SW480 (cell line): ENCODE measurements at regions not wholly inside any gene's neighbourhood (a gene's known extent, or its start where the extent isn't known, plus 50 kb on each side); places are given as distances from the start of the nearest gene placed in this dataset.

Experiments
- DNase-seq: peaks from one replicate; pipeline ENCODE4 v3.0.0-alpha.2; 2016; ENCODE audit warnings: low spot score

DNA sequence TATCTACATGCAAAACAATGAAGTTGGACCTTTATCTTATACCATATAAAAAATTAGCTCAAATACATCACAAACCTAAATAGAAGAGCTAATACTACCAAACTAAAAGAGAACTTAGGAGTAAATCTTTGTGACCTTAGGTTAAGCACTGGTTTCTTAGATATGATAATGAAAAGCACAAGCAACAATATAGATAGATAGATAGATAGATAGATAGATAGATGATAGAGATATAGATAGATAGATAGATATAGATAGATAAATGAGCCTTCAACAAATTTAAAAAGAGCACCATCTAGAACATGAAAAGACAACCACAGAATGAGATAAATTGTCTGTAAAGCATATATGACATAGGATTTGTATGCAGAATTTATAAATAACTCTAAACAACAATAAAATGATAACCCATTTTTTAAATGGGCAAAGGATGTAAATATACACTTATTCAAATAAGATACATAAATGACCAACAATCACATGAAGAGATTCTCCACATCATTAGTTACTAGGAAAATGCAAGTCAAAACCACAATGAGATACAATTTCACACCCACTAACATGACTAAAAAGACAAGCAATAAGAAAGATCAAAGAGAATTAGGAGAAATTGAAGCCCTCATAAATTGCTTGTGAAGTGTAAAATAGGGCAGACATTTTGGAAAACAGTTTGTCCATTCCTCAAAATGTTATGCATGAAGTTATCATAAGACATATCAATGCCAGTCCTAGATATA is 293.7 kb downstream of the BTG1 start:
- DNase-seq, result peak; percentile 95

DNA sequence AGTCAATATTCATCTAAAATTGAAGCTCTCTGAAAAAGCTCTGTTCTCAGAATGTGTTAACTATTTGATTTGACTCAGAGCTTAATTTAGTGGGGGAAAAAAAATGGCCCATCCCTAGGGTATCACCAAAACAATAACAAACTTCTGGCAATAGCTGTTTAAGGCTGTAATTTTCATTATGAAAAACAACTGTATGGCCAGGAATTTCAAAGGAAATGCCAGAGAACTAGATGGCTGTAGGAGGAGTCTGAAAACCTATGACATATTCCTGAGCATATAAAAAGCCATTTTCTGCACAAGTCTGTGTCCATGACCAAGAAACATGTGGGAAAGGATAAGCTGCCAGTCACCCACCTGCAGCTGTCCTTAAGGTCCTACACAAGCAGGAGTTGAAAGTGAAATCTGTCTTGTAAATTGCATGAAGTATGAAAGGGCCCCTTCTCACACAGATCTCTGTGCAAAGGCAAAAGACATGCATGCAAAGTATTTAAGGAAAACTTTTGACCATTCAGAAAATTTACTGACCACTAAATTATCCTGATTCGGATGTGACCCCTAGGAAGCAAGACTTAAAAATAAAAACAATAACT is 299.1 kb downstream of the BTG1 start:
- DNase-seq, result no peak

DNA sequence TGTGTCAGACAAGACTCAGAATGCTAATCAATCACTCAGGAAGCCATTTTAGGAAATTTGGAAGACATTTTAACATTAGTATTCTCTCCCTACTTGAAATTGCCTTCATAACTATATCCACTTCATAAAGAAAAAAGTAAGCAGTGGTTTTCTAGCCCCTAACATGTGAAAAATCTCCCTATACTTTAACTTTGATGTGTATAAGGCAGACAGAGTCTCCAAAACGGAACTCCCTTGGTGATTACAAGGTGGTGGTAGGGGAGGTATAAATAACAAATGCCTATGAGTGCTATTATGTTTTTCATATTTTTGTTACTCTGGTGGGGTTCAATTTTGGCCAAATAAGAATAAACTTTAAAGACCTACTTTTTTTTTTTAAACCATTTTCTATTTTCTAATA is 300.3 kb downstream of the BTG1 start:
- DNase-seq, result no peak

DNA sequence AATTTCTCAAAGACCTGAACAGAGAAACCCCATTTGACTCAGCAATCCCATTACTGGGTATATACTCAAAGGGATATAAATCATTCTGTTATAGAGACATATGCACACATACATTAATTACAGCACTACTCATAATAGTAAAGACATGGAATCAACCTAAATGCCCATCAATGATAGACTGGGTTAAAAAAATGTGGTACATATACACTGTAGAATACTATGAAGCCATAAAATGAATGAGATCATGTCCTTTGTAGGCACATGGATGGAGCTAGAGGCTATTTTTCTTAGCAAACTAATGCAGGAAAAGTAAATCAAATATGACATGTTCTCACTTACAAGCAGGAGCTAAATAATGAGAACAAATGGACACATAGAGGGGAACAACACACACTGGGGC is 303.8 kb downstream of the BTG1 start:
- DNase-seq, result no peak

DNA sequence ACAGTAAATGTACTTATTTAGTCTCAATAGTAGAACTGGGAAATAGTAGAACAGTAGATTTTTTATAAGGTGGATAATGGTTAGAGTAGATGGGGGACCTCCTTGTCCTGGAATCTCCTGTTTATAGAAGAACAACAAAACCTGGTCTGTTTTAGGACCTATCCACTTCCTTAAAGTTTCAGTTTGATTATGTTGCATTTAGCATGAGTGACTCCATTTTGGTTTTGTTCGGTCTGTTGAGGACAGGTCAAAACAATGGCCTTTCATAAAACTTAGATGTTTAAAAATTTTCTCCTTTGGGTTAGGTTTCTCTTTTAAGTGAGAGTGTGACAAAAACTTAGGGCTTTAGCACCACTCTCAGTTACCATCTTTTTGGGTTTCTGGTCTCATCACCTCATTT is 308.9 kb downstream of the BTG1 start:
- no peak for DNase-seq

DNA sequence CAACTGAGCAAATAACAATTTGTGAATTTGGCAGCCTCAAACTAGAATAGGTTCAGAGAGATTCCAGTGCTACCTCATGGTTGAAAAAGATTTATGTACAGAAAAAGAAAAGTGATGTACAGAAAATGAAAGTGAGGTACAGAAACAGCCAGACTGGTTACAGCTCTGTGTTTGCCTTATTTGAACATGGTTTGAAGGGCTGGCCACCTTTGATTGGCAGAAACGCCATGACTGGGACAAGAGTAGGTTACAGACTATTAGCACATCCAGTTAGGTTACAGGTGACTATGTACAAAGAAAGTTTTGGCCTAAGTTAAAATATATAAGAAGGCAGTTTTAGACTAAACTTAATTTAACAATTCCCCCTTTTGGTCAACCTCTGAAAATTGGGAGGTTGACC is 309.4 kb downstream of the BTG1 start:
- DNase-seq, result no peak

DNA sequence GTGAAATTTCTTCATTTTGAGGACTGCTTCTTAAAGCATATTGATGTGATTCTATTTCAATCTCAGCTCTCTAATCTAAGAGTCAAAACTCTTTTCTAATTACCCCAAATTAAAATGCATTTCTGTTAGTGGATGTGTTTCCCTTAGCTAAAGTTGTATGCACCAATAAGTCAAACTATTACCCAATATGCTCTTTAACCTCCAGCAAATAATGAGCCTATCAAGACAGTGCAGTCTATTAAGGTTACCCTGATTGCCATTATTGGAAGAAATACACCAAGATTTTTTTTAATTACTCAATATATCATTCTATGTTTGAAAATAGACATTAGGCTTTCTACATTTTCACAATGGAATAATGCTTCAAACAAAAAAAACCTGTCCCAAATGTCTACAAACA is 310.0 kb downstream of the BTG1 start:
- DNase-seq, result no peak

DNA sequence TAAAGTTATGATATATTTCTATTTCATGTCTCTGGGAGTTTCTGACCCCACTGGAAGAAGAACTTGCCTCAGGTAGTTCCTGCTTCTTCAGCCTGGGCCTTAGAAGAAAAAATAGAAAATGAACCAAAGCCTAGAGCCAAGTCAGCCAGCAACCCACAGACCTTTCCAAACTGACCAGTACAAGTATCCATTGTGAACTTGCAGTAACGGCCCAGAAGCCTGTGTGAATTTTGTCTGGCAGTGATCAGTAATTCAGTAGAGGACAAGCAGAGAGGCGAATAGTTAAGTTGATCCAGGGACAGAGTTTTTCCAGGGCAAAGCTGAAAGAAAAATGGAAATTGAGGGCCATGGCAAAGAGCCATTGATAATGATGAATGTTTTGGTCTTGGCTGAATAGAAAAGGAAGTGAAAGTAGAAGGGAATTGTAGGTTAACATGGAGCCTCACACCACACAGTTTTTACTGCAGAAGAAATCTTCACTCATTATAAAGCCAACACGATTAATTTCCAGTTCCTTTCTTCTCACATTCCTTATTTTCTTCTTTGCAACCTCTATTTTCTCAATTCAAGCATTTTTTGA is 311.8 kb downstream of the BTG1 start:
- DNase-seq, result no peak

DNA sequence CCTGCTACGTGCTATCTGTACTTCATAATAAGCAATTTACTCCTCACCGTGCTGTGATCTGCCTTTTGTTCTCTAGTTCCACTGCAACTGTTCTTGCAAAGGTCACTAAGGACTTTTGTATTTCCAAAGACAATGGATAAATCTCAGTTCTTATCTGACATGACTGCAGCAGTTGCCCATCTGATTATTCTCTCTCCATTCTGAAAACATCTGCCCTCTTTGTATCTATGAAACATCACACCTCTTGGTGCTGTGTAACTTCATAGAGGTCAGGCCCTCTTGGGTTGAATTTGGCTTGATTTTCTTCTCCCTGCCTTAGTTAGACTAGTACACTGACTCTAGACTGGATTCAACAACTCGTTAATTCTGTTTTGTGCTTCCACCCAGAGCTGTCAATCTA is 319.6 kb downstream of the BTG1 start:
- DNase-seq, result no peak

DNA sequence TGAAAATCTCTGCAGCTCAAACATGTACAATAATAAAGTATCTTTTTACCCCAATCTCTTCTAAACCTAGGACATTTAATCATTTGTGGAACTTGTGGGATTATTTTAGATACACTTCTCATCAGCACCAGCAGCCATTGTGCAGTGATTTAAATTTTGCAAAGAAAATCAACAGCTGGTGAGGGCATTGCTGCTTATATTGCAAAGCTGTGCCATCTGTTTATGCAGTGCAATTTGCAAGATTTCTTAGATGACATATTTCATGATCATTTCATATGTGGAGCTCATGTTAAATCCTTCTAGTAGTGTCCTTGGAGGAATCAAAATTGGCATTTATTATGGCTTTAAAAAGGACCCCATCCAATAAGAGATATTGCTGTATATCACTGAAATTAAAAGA is 320.7 kb downstream of the BTG1 start:
- no peak for DNase-seq

DNA sequence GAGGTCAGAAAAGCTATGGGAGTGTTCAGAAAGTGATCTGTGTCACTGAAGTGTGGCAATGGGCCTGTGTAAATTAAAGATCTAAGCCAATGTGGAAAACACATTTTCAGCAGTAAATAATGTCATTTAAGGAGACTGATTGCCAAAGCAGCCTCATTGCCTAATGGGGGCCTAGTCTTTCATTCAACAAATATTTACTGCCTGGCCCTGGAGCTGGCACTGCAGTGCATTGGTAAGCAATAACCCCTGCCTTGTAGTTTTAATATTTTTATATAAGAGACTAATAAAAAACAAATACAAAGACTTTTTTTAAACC is 326.6 kb downstream of the BTG1 start:
- no peak for DNase-seq

DNA sequence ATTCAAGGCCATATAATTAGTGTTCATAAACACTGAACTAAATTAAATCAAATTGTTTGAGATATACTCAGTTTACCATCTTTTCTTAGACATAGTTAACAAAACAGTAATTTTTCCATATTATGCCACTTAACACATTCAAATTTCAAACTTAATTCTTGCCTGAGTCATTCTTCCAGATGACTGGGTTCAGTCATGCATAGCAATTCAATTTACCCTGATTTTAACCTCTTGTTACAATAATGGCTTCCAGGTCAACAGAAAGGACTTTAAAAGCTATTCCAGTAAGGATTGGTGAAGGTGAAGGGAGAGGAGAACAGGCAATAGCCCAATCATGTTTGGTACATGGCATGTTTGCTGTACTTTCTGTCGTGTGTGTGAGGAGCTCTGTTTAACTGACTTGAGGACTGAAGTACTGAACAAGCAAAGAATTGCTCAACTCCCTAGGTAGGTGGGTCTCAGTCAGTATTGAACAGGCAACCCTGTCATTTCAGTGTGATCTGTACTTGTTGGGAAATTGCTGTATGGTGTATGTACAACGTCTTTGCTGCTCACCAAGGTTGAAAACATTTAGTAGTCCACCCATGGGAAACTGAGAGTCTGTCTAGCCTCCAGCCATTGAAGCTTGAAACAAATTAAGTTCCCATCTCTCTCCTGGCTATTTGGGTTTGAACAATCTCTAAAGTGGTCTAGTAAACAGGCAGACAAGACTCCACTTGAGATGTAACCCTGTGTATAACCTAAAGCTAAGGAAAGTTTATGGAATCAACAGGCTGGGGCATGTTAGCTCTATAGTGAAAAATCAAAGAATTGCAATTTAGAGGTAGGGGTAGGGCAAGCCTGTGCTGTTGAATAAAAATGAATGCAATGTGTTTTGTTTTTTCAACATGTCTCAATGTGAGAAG is 327.2 kb downstream of the BTG1 start:
- no peak for DNase-seq

DNA sequence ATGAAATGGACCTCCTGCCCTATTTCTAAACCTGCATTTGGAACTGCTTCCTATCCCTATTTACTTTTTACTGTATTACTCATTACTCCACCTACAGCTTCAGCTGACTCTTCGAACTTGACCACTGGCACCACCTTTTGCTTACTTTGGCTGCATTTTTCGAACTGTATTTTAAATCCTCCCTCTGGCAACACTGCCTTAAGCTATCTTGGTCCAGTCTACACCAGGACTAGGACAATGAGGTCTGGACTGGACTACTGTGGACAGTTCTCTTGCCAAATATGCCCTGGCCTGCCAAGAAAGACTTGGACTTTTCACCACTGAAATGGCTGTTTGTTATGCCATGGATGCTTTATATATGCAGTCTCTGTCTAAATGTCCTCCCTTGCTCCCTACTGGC is 328.1 kb downstream of the BTG1 start:
- DNase-seq, result no peak

DNA sequence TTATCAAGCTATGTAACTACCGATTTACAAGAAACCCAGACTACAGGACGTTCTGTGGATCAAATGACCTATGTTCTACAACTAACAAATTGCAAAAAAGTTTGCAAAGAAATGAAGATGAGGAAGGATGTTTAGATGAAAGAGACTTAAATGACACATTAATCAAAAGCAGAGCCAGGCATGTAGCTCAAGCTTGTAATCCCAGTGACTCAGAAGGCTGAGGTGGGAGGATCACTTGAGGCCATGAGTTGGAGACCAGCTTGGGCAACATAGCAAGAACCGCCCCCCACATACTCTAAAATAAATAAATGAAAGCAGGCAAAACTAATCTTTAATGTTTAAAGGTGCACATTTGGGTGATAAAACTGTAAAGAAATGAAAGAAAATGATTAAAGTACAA is 331.9 kb downstream of the BTG1 start:
- DNase-seq, result no peak

DNA sequence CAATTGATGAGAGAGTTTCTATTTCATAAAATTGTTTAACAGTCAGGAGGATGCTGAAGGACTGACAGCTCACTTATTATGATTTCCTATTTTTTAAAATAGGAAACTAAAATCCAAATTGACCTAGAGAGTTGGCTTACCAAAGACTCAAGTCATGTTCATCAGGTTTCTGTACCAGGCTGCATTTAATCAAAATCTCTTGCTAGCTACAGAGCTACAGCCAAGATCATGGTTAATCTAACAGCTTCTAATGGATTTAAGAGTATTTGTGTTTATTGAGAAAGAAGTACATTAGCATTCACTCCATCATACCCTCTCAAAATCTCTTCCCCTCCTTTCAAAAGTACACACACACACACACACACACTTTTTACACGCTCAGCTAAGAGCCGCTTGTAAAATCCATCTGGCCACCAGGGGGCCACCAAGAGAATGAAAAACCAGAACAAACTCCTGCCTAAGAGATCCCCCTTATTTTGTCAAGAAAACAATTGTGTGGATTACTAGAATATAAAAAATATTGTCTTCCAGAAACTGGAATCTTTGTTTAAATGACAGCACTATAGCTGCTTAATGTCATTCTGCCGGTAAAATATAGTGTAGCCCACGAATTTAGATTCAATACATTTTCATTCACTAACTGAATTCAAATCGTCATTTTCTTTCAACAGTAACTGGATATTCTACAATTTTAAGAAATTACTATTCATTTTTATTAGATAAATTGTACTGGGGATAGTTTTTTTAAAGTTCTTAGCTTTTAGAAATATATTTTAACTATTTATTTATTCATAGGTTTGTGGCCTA is 334.0 kb downstream of the BTG1 start:
- DNase-seq, result peak; percentile 55

DNA sequence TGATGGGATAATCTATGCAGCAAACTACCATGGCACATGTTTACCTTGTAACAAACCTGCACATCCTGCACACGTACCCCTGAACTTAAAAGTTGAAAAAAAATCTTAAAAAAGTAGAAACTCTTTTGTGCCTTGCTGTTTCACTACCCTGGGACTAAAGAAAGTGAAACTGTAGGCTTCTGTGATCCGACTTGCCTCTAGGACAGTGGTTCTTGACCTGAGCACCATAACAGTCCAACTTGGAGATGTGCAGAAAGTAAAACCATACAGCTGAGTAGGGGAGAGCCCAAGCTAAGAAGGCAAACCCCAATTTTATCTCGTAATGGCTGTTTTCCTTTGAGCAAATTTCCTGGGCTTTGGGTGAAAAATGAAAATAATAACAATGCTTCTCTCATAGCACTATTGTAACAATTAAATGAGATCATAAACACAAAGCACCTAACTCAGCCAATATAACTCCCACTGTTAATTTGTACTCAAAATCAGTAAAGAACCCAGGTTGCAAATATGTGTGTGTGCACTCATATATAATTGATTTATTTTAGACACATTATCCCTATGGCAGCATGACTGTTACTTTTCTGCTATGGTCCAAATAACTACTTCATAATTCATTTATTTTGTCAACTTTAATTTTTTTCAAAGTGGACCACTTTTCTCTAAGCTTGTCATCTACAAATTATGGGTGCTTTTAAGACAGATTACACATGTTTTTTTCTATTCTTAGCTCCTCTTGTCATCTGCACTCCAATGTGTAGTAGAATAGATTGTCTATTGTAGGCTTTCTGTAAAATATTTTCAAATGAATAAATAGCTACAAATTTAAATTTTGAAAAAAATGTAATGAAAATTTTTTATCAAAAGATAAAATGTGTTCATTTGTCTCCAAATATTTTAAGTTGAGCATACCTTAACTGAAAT is 334.9 kb downstream of the BTG1 start:
- DNase-seq, result no peak

DNA sequence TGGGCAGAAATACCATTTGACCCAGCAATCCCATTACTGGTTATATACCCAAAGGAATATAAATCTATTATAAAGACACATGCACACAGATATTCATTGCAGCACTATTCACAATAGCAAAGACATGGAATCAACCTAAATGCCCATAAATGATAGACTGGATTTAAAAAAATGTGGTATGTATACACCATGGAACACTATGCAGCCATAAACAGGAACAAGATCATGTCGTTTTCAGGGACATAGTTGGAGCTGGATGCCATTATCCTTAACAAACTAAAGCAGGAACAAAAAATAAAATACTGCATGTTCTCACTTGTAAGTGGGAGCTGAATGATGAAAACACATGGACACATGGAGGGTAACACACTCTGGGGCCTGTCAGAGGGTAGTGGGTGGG is 335.6 kb downstream of the BTG1 start:
- no peak for DNase-seq

DNA sequence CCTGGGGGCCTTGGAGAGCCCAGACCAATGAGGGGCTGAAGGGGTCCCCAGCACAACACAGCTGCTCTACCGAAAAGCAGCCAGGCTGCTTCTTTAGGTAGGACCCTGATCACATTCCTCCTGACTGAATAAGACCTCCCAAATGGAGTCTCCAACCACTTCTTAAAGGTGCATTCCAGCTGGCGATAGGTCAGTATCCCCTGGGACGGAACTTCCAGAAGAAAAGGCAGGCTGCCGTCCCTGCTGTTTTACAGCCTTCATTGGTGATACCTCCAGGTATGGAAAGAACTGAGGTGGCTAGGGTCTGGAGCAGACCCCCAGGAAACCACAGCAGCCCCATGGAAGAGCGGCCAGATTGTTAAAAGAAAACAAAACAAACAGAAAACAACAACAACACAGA is 340.6 kb downstream of the BTG1 start:
- DNase-seq, result no peak

DNA sequence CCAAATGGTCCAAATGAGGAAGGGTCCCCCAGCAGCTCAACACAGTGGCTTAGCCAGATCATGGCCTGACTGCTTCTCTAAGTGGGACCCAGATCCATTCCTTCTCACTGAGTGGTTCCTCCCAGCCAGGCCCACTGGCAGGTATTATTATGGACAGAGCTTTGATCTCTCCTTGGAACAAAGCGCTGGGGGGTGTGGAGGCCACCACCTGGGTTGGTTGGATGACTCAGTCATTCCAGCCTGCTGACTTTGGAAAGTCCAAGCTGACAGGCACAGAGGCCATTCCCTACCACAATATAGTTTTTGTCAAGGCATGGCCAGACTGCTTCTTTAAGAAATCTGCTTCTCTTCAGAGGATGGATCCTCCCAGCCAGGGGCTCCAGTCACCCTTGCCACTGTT is 341.1 kb downstream of the BTG1 start:
- peak; percentile 81 for DNase-seq

DNA sequence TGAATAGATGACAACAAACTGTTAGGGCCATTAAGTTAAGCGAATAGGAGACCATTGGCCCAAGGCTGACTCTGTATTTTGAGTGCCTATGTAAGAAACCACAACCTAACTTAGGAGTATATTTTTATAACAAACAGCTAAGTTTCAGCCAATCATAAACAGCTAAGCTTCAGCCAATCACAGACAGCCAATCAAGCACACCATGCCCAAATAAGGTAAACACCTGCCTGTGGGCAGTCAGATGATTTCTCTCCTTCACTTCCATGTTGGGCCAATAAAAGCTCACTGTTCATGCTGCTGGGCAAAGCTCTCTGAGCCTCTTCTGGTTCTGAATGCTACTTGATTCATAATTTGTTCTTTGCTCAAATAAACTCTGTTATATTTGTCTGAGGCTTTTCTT is 344.6 kb downstream of the BTG1 start:
- peak; percentile 43 for DNase-seq

DNA sequence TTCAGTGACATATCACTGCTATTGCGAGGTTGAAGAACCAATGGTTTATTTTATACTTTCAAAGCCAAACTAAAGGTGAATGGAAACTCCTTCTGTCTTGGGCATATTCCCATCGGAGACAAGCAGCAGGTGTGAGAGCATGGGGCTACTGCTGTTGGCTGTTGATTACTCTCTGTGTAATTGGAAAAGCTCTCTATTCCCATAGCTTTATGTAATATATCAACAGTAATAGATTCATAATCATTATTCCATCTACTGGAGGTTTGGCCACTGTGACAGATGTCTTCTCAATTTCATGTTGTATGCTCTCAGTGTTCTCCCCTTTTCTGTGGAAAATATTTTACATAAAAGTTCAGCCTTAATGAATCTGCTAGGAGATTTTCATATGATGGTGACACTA is 352.0 kb downstream of the BTG1 start:
- no peak for DNase-seq
